ENCODE measurements at regions not wholly inside any gene's neighbourhood (a gene's known extent, or its start where the extent isn't known, plus 50 kb on each side); places are given as distances from the start of the nearest gene placed in this dataset.

- TF ChIP-seq CTCF (IDR thresholded peaks at IDR 0.05; ENCODE audit: low read depth, low read length, missing input control) = no peak
- no peak for TF ChIP-seq MAX (IDR thresholded peaks at IDR 0.05)
- no peak for TF ChIP-seq FOXA1 (IDR thresholded peaks at IDR 0.05)
These were observed 139.9 kb upstream of the TSHZ2 start (continued) for GRCh38 chr20:52832151-52832774.

- Histone ChIP-seq H3K9me3 (ENCODE audit: control insufficient read depth in 4 of 4, low read length in 3 of 4) (peaks cover 0 to 2% (median 0%) of the 10 kb centered on the region in 4 donors), H3K9ac (ENCODE audit: low read depth in 1 of 2, low read length in 2 of 2) (no peak overlapping the region), H3K4me3 (ENCODE audit: low read depth in 1 of 3, low read length in 3 of 3) (no peak overlapping the region), H3K27ac (ENCODE audit: low read depth in 1 of 2, low read length in 2 of 2) (no peak overlapping the region), H3K36me3 (ENCODE audit: control insufficient read depth in 4 of 4, insufficient read depth in 3 of 4, low read depth in 1 of 4, low read length in 3 of 4) (no peaks in the 10 kb centered on the region), H3K27me3 (ENCODE audit: control insufficient read depth in 4 of 4, insufficient read depth in 4 of 4, low read length in 3 of 4) (no peaks in the 10 kb centered on the region), H3K4me1 (ENCODE audit: control insufficient read depth in 4 of 4, insufficient read depth in 4 of 4, low read length in 3 of 4) (peaks cover 0 to 5% (median 0%) of the 10 kb centered on the region in 4 donors)
- WGBS = 96% methylated on average over 4 of the region's 4 CpGs
- TF ChIP-seq FOXA1 (IDR thresholded peaks at IDR 0.05) (no peak), EGR1 (IDR thresholded peaks at IDR 0.05; ENCODE audit: low read depth in 2 of 2) (no peak), REST (IDR thresholded peaks at IDR 0.05) (no peak), YY1 (IDR thresholded peaks at IDR 0.05) (no peak), SP1 (IDR thresholded peaks at IDR 0.05) (no peak), FOXA2 (IDR thresholded peaks at IDR 0.05) (no peak), HNF4A (conservative IDR thresholded peaks at IDR 0.05) (no peak), ATF3 (IDR thresholded peaks at IDR 0.05) (no peak), CTCF (IDR thresholded peaks at IDR 0.05; ENCODE audit: low read depth, low read length, missing input control) (no peak), NR2F2 (IDR thresholded peaks at IDR 0.05) (no peak), TAF1 (conservative IDR thresholded peaks at IDR 0.05) (no peak)
- no peak for DNase-seq (ENCODE audit: low spot score)
These were observed 141.6 kb upstream of the TSHZ2 start for GRCh38 chr20:52830598-52830997.
